ENCODE measurements at regions not wholly inside any gene's neighbourhood (a gene's known extent, or its start where the extent isn't known, plus 50 kb on each side); places are given as distances from the start of the nearest gene placed in this dataset.

- no peaks in the 10 kb centered on the region for H4K20me1 ChIP-seq (replicated peaks in 1 of 2; ENCODE audit: control insufficient read depth in 1 of 2, insufficient read depth in 2 of 2, low read length in 2 of 2)
- no peak overlapping the region for H3K27ac ChIP-seq (ENCODE audit: low read depth, low read length)
- H3K79me2 ChIP-seq (ENCODE audit: control insufficient read depth in 1 of 2, insufficient read depth in 2 of 2, low read length in 2 of 2) = no peaks in the 10 kb centered on the region
- ChIA-PET POLR2A (ENCODE audit: partially characterized antibody) (no interaction called here), CTCF (ENCODE audit: partially characterized antibody) (no interaction called here)
- no peaks in the 10 kb centered on the region for H3K36me3 ChIP-seq (ENCODE audit: control insufficient read depth in 2 of 4, insufficient read depth in 4 of 4, low read length in 3 of 4)
- H3K56ac ChIP-seq (replicated peaks; ENCODE audit: insufficient read length, low read depth, low read length) = no peak overlapping the region
- no peak overlapping the region for H4K8ac ChIP-seq (ENCODE audit: extremely low read depth, insufficient read depth, low read length)
- H3K9ac ChIP-seq (replicated peaks in 1 of 4; ENCODE audit: extremely low read depth in 1 of 4, low read depth in 3 of 4, low read length in 3 of 4) = no peak overlapping the region
- H2BK15ac ChIP-seq (ENCODE audit: low read length) = no peak overlapping the region
- H2BK12ac ChIP-seq (ENCODE audit: low read depth, low read length) = no peak overlapping the region
- no peak overlapping the region for H3K14ac ChIP-seq (ENCODE audit: insufficient read length)
- no peak overlapping the region for H3K4me3 ChIP-seq (ENCODE audit: extremely low read depth in 1 of 4, insufficient read depth in 2 of 4, low read depth in 3 of 4, low read length in 4 of 4)
- no peak for FAIRE-seq
- no peak overlapping the region for H3K4me2 ChIP-seq (ENCODE audit: insufficient read depth in 1 of 2, low read depth in 2 of 2, low read length in 2 of 2)
- H2BK20ac ChIP-seq (ENCODE audit: low read length) = no peak overlapping the region
- H4K5ac ChIP-seq (ENCODE audit: insufficient read length, low read depth, low read length) = no peak overlapping the region
- no peak overlapping the region for H2BK5ac ChIP-seq (ENCODE audit: low read depth, low read length)
- no peaks in the 10 kb centered on the region for H3K23me2 ChIP-seq (ENCODE audit: low read depth, low read length)
- H3K18ac ChIP-seq (ENCODE audit: extremely low read depth, low read length) = no peak overlapping the region
- no peaks in the 10 kb centered on the region for H3K79me1 ChIP-seq (ENCODE audit: low read depth, low read length)
- no peak overlapping the region for H4K91ac ChIP-seq (replicated peaks; ENCODE audit: insufficient read length, low read length)
- no peak overlapping the region for H2AFZ ChIP-seq (ENCODE audit: low read length)
- peak in 1 of 2 experiments; percentile 10 for DNase-seq (ENCODE audit: low read depth in 1 of 2, low spot score in 2 of 2)
- H3K4ac ChIP-seq (replicated peaks; ENCODE audit: insufficient read length, low read depth, low read length) = no peak overlapping the region
- no peaks in the 10 kb centered on the region for H3K27me3 ChIP-seq (replicated peaks in 1 of 4; ENCODE audit: control insufficient read depth in 3 of 4, extremely low read depth in 1 of 4, insufficient read depth in 3 of 4, low read length in 3 of 4)
- WGBS, 2 experiments (ENCODE audit: extremely low coverage in 1 of 2, insufficient coverage in 1 of 2, insufficient read length in 1 of 2, insufficient replicate concordance in 2 of 2, low coverage in 1 of 2, low lambda C conversion rate in 2 of 2, missing lambda C conversion rate in 1 of 2) = 90% methylated on average over 4 of the region's 4 CpGs; no CpG with 5 or more reads in 1 of the 2 experiments
- H3K9me3 ChIP-seq (ENCODE audit: insufficient read depth in 2 of 2, low read depth in 1 of 2, low read length in 1 of 2) = no peaks in the 10 kb centered on the region
- H3K4me1 ChIP-seq (replicated peaks in 1 of 4; ENCODE audit: control insufficient read depth in 3 of 4, insufficient read depth in 4 of 4, low read length in 3 of 4) = no peaks in the 10 kb centered on the region
- H2AK5ac ChIP-seq (ENCODE audit: low read depth, low read length) = no peak overlapping the region
- TF ChIP-seq JUND (IDR thresholded peaks at IDR 0.05; ENCODE audit: low read length) (no peak), TEAD4 (IDR thresholded peaks at IDR 0.05; ENCODE audit: low read depth, low read length) (no peak), TAF7 (optimal IDR thresholded peaks at IDR 0.05; ENCODE audit: borderline replicate concordance, low read depth, low read length) (no peak), MAX (IDR thresholded peaks at IDR 0.05) (no peak), BCL11A (IDR thresholded peaks at IDR 0.05; ENCODE audit: low read depth in 2 of 2, low read length in 2 of 2) (no peak), ASH2L (IDR thresholded peaks at IDR 0.05; ENCODE audit: low read length) (no peak), RFX5 (IDR thresholded peaks at IDR 0.05; ENCODE audit: borderline replicate concordance, low read depth, low read length) (no peak), KDM5A (IDR thresholded peaks at IDR 0.05; ENCODE audit: low read length) (no peak), RXRA (IDR thresholded peaks at IDR 0.05; ENCODE audit: insufficient read depth, low read depth, low read length) (no peak), USF2 (IDR thresholded peaks at IDR 0.05; ENCODE audit: low read length) (no peak)
- no peak overlapping the region for H3K23ac ChIP-seq (ENCODE audit: insufficient read length)
- H2BK120ac ChIP-seq (replicated peaks; ENCODE audit: low read depth, low read length) = no peak overlapping the region
Observed at GRCh38 chr2:11014026-11014425, 102.3 kb downstream of the KCNF1 start.

All from H1 (cell line).